COR-L47 (cell line): ENCODE measurements at regions not wholly inside any gene's neighbourhood (a gene's known extent, or its start where the extent isn't known, plus 50 kb on each side); places are given as distances from the start of the nearest gene placed in this dataset.
"Not testable (repeated sequence)": the region's sequence is repeated elsewhere in the genome, so short reads cannot be mapped to it uniquely, and the experiment has no call there.

ENCODE experiments used
- DNase-seq: peaks from one replicate; lab custom pipeline; 2025; lab: John Stamatoyannopoulos, UW

DNA sequence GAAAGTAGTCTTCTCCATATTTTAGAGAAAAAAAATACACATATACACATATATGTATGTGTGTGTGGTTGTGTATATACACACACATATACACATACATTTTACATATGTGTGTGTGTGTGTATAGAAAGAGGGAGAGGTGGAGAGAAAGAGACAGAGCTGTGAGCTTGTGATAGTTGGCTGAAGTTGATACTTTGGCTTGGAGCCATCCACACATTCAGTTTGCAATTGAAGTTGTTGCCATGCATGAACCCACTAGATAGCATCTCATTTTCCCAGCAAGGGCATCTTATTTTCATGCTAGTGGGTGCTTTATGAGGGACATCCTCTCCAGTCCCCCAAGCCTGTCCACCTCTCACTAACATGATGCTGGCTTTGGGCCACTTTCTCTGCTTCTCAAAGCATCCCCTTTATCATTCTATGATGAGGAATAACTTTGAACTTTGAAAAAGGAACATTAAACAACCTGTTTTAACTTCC, 228.6 kb downstream of the ZNF621 start:
- no peak for DNase-seq

DNA sequence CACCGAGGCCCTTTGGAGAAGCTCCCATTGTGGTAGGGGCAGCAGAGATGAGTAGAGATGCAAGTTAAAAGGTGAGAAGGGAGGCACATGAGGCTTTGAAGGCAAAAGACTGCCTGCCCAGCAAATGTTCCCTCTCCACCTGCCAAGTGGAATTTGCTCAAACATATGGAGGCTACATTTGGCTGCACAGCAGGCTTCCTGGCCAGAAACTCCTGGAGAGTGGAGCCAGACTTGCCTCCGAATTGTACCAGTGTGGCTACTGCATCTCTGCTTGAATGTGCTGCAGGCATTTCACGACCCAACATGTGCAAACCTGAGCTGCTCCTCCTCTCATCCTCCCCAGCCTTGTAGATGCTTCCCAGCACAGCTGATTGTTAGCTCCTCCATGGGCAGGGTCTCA, 229.2 kb downstream of the ZNF621 start:
- no peak for DNase-seq

DNA sequence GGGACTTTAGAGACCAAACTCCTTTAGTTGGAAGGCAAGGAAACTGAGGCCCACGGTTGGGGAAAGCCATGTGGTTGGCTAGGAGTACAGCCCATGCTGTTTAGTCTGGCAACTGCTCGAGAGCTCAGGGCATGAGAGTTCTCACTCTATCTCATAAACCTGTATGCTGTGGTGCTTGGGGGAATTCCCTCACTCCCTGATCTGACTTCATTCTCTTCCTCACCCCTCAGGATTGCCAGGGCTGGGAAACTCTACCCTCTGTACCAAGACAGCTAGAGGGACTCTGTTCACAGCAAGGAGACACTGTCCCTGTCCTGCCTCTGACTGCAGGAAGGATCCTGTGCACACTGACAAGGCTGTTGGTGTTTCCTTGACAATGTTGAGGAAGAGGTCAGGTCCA, 230.2 kb downstream of the ZNF621 start:
- no peak for DNase-seq

DNA sequence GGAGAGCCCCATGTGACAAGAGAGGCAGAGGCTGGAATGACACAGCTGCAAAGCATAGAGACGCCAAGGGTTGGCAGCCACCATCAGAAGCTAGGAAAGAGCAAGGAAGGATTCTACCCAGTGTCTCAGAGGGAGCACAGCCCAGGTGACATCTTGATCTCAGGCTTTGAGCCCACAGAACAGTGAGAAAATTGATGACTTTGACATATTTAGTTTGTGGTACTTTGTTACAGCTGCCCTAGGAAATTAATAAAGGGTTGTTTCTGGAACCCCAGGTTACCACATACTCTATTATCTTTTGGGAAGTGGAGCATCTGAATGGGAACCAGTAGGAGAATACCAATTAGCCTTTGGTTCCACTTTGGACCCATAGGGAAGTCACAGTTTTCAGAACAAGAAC, 231.7 kb downstream of the ZNF621 start:
- DNase-seq, result no peak

DNA sequence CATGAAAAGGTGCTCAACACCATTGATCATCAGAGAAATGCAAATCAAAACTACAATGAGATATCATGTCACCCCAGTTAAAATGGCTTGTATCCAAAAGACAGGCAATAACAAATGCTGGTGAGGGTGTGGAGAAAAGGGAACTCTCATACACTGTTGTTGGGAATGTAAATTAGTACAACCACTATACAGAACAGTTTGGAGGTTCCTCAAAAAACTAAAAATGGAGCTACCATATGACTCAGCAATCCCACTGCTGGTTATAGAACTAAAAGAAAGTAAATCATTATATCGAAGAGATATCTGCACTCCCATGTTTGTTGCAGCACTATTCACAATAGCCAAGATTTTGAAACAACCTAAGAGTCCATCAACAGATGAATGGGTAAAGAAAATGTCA, 238.0 kb downstream of the ZNF621 start:
- DNase-seq, result not testable (repeated sequence)

DNA sequence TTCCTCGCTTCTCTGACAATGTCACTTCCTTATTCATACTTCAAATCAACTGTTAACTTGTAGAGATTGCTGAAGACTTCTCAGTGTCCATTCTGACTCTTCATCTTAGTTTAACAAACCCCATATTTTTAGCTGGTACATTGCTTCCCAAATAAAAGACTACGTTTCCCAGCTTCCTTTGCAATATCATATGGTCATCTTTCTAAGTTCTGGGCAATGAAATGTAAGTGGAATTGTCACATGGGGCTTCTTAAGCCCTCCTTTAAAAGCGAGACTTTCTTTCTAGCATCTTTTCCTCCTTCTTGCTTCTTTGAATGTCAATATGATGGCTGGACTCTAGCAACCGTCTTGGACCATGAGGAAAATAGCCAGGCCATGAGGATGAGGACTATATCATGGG, 239.0 kb downstream of the ZNF621 start:
- DNase-seq, result no peak

DNA sequence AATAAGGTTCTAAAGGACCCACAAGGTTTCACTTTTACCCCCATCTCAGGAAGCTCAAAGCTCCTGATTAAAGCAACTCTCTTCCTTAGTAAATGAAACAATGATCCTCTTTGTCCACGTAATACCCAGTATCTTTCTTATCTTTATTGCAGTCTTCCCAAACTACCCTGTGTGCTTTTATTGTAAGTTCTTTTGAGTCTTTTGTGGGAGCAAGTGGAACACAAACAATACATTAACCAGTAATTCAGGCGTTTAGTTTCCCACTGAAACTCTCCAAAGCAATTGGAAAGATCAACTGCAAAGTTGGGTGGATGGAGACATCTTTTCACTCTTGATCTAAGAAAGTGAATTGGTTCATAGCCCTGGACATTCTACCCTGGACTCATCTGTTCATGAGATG, 240.0 kb downstream of the ZNF621 start:
- DNase-seq, result no peak

DNA sequence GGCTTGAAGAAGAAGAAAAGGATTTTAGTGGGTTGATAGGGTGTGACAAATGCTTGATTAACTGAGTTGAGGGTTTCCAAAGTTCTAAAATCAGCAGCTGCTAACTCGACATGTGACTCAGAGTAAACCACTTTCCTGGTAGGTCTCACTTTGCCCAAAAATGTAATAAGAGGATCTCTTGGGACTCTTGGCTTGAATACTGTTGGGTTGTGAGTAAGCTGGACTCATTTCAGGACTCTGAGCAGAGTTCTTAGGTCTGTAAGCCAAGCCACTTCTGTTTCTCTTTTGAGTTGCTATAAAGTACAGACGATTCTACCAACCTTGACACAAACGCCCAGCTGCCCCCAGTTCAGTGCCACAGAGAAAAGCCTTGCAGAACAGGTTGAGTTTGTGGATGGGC, 241.1 kb downstream of the ZNF621 start:
- no peak for DNase-seq

DNA sequence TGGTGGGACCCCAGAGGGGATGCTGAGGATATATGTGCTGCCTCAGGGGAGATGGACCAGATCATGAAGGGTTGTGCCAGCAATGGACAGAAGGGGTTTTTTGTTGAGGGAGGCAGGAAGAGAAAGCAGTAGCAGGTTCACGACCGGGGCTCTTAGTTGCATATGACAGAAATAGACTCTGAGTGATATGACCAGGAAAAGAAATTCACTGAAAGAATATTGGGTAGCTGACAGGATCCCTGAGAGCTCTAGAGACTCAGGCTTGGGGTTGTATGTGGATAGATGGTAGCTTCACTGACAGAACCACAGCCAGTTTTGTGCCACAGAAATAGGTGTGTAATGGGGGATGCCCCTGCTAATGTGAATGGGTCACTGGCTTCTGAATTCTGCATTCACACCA, 241.6 kb downstream of the ZNF621 start:
- no peak for DNase-seq

DNA sequence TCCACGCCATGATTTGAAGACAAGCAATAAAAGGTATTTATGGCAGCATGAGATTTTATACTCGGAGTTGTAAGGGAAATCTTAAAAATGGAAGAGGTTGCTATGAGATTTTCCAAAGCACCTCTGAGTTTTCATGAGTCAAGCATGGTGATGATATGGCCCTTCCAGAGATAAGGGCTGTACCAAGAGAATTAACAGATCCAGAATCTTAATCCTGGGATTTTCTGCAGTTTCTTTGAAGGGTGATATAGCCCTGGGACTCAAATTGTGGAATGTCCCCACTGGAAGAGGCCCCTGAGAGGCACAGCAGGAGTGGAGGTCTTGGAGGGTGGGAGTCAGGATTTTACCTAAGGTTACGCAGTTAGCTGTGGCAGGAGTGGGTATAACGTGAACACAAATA, 243.3 kb downstream of the ZNF621 start:
- DNase-seq, result no peak

DNA sequence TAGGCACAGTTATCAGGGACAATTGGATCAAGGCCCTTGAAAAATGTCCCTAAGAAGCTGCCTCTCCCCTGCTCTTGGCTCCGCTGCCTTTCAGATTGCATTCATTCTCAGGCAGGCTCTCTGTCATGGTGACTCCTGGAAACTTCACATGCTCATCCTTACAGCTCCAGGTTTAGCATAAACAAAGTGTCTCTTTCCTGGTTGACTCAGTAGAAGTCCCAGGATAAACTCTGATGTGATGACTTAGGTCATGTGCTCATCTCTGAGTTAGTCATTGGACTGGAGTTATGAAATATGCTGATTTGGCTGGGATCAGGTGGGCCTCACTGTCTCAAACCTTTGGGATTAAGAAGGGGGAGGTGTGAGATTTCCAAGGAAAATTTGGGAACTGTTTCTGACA, 243.8 kb downstream of the ZNF621 start:
- no peak for DNase-seq

DNA sequence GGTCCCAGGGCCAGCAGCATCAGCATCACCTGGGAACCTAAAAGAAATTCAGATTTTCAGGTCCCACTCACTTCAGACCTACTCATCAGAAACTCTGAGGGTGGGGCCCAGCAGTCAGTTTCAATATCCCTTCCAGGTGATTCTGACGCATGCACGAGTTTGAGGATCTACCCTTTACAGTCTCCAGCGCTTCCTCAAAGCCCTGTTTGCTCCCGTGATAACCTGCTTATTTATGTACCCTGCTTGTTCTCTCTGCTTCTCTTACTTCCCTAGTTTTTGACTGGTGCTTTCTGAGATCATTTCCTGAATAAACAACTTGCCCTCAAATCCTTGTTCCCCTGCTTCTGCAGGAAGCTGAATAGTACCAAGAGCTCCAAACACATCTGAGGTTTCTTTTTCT, 245.3 kb downstream of the ZNF621 start:
- DNase-seq, result no peak

DNA sequence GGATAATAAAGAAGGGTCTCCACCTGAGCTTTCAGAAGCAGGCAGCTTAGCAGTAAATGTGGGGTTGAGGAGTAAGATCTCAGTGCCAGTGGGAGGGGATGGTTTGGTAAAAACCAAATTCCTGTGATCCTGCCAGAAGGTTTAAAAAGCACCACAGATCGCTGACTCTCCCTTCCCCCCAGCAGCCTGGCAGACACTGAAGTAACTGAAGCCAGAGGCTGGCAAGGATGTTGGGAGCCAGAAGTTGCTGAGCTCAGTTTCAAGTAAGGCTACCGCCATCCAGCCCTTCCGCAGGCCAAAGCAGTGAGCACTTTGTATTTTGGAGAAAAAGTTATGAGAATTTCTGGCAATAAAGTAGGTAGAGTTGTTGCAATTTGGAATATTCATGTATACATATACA, 246.4 kb downstream of the ZNF621 start:
- DNase-seq, result no peak

DNA sequence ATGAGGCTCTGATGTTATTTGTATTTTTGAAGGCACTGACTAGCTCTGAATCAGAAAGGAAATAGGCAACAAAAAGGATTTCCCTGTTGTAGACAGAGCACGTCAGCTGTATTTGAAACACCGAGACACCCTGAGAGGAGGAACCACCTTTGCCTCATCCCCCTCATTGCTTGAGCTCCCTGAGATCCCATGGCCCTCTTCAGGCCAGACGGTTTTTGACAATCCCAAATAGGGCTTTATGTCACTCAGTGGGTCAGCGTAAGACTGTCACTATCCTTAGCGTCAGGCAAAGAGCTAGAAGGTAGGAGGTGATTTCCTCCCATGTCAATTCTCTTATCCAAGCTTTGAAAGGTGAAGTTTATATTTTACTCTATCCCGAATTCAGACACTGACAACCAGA, 254.3 kb downstream of the ZNF621 start:
- no peak for DNase-seq

DNA sequence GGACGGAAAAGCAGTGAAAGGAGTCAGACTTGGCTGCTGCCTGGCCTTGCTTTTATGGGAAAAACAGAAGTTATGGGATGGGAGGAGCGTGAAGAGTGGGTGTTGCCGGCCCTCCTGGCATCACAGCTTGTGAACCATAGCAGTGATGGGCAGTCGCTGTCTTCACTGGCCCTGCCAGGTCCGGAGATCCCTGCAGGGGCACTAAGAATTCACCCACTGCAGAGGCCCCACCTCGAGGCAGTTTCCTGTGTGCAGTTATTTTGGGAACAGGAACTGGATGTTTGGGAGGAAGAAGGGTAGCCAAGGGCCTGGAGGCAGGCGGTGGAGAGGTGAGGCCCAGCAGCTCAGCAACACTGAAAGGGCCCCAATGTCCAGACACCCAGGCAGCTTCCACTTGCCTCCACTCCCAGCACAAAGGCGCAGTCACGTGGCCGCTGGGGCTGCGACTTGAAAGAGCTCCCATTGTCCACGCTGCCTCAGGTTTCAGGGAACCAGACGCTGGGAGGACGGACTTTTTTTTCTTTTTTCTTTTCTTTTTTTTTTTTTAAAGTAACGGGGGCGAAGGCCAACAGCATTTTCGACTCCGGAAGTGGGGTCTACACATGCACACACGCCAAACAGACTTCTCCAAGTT, 255.6 kb downstream of the ZNF621 start:
- DNase-seq, result no peak

DNA sequence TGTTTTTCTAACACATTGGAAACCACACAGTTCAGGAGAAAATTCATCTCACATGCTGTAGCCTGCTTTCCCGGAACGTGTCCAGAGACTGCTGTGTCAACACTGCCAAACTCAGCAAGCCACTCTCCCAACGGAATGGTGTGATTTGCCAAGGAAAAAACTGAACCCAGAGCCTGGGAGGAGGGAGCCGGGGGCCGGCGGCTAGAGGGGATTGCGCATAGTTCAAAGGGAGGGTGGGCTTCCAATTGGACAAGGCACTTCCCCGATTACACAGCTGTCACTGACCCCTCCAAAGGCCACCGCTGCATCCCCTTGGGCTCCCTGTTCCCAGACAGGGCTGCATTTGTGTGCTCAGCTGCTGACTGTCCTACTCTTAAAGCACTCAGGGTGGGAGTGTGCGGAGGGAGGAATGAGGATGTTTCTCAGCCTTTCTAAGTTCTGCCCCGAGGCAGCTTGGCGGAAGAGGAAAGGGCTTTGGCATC, 256.2 kb downstream of the ZNF621 start:
- no peak for DNase-seq

DNA sequence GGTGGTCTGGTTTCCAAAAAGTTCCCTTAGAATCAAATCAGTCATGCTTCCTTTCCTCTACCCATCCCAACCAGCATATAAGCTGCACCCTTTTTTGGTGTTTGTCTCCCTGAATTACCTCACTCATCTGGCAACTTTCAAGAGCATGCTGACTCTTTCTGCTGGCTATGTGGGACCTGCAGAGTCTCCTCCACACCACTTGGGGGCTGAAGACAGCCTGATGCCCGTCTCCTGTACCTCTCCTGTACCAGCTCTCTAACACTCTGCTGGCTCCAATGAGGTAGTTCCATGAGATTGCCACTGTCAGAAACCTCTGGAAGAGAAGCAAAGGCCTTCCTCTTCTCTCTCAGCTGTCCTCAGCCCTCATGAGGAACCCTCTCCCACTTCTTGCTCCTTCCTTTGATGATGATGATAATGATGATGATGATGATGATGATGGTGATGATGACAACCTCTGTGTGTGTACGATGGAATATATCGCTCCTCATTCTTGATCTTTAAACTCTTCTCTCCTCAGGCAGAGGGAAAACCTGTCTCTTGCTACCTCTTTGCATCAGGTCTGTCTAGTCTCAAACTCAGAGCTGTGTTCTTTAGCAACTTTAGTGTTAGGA, 257.5 kb downstream of the ZNF621 start:
- no peak for DNase-seq

DNA sequence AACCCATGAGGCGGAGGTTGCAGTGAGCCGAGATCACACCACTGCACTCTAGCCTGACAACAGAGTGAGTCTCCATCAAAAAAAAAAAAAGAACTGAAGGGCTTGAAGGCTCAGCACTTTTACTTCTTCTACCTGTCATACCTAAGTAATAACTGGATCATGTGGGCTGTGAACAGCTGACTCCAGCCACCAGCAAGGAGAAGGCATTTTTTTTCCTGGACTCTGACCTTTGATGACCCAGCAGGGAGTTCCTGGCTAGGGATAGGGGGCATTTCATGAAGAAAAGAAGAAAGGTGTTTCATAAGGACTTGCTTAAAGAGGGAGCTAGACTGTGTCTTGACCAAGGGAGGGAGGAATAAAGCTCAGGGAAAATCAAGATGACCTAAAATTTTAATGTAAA, 266.0 kb downstream of the ZNF621 start:
- DNase-seq, result no peak

DNA sequence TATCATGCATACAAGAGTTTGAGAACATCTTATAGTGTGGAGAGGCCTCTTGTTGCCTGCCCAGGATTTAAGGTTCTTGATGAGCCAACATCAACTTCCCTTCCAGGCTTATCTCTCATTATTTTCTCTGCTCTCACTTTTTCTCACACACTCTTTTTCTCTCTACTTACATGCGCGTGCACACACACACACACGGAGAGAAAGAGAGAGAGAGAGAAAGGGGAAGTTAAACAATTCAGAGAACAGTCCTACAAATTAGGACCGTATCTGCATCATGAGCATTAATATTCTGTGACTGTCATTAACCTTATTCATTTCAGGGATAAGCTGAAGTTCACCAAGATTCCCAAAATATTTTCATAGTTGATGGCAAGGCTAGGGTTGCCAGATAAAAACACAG, 269.0 kb downstream of the ZNF621 start:
- DNase-seq, result no peak

DNA sequence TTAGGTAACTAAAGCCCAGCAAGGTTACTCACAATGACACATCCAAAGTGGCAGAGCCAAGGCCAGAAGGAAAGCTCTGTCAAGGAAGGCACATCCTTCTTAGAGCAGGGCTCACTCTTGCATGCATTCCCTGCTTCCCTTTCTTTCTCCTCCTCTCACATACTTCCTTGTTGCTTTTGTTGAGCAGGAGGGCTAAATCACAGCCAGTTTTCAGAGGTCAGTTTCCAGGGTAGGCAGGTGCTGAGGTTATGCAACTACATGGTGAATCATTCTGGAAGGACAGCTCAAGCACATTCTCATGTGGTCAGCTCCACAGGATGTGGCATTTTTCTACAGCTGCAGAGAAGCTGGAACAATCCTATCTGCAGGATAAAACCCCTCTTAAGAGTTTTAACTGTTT, 275.6 kb downstream of the ZNF621 start:
- no peak for DNase-seq

DNA sequence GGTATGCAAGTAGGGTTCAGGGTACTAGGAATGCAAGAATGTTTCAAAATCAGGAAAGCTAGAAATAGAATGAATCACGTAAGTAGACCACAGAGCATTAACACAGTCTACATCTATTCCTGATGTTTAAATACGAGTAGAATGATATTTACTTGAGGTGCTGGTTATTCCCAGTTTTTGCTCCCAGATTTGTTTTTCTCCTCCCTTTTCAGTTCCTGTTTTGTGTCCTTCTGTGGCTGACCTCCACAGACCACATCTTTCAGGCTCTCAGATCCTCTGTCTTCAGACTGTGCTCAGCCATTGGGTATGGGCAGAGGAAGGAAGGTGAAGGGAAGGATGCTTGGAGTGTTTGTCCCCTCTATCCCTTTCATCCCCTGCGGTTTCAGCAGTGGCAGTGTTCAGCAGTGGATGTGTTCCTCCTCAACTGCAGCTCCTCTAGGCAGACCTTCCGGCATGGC, 276.6 kb downstream of the ZNF621 start:
- no peak for DNase-seq

DNA sequence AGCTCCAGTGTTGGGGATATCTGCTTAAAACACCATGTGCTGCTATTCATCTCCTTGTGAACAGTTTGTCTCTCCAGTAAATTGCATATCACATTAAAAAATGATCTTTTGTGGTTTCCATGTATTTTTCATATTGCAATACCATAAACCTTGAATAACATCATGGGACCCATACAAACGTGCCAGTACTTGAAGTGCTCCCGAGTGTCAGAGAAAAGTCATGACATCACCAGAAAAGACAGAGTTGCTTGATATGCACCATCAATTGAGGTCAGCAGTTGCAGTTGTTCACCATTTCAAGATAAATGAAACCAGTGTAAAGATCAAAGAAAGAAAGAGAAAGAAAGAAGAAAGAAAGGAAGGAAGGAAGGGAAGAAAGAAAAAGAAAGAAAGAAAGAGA, 278.6 kb downstream of the ZNF621 start:
- DNase-seq, result no peak

DNA sequence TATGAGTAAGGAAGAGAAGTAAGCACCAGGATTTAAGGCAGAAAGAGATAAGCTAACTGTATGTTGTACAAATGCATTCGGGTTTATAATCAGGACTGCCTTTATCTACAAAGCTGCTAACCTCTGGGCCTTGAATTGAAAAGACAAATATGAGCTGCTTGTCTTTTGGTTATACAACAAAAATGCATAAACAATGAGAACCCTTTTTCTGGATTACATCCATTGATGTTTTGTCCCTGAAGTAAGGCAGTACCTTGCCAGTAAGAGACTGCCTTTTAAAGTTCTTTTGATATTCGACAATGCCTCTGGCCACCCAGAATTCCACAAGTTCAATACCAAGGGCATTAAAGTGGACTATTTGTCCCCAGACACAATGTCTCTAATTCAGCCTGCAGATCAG, 280.7 kb downstream of the ZNF621 start:
- no peak for DNase-seq

DNA sequence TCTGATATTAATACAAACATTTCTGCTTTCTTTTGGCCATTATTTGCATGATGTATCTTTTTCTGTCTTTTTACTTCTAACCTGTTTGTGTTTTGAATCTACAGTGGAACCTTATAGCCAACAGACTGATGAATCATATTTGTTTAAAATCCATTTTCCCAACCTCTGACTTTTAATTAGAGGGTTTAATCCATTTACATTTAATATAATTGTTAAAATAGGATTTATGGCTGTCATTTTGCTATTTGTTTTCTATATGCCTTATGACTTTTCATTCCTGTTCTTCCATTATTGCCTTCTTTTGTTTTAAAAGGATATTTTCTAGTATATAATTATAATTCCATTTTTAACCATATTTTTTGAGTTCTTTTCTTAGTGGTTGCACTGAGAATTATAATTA, 286.1 kb downstream of the ZNF621 start:
- no peak for DNase-seq
